Esophagus (tissue), 2 donors: ENCODE measurements at regions not wholly inside any gene's neighbourhood (a gene's known extent, or its start where the extent isn't known, plus 50 kb on each side); places are given as distances from the start of the nearest gene placed in this dataset.

ENCODE experiments used
- H3K27ac ChIP-seq, 2 donors: one replicate each; pipeline ENCODE4 v1.5.1; 2013; ENCODE audit warnings: low read depth in 2 of 2, mild to moderate bottlenecking in 2 of 2, inconsistent platforms in 1 of 2, low read length in 1 of 2, moderate library complexity in 1 of 2
- H3K27me3 ChIP-seq, 2 donors: one replicate each; pipeline ENCODE4 v1.6.1; 2013; ENCODE audit warnings: low read length in 2 of 2, control low read depth in 1 of 2, mild to moderate bottlenecking in 1 of 2; ENCODE audit not compliant: insufficient read depth in 2 of 2, control insufficient read depth in 1 of 2
- H3K36me3 ChIP-seq, 2 donors: one replicate each; pipeline ENCODE4 v1.6.1; 2013; ENCODE audit warnings: low read length in 1 of 2; ENCODE audit not compliant: control insufficient read depth in 2 of 2, insufficient read depth in 2 of 2
- H3K4me1 ChIP-seq, 2 donors: one replicate each; pipeline ENCODE4 v1.6.1; 2013; ENCODE audit warnings: low read length in 1 of 2; ENCODE audit not compliant: control insufficient read depth in 2 of 2, insufficient read depth in 2 of 2
- H3K4me3 ChIP-seq, 2 donors: one replicate each; pipeline ENCODE4 v1.5.1; 2013; ENCODE audit warnings: low read length in 2 of 2, mild to moderate bottlenecking in 2 of 2, low read depth in 1 of 2, moderate library complexity in 1 of 2
- H3K9me3 ChIP-seq, 2 donors: one replicate each; pipeline ENCODE4 v1.6.1; 2013; ENCODE audit warnings: mild to moderate bottlenecking in 2 of 2, low read depth in 1 of 2, low read length in 1 of 2, moderate library complexity in 1 of 2; ENCODE audit not compliant: control insufficient read depth in 2 of 2, insufficient read depth in 1 of 2
- WGBS, 2 donors: extraction: QIAGEN DNeasy Blood & Tissue Kit; methylation state at CpG; one replicate each; pipeline ENCODE4 v1.1.7; 2013; 5-methylcytosine and 5-hydroxymethylcytosine counted together
- donor health status: healthy with polysubstance abuse.
- donor health status: Bipolar disorder and iron deficiency.

GRCh38 chr3:127350172-127351050 lies 62.6 kb upstream of the PRR20G start:
- Histone ChIP-seq H3K4me3 (no peak overlapping the region), H3K36me3 (no peaks in the 10 kb centered on the region), H3K27me3 (no peaks in the 10 kb centered on the region), H3K27ac (no peak overlapping the region), H3K9me3 (no peaks in the 10 kb centered on the region), H3K4me1 (no peaks in the 10 kb centered on the region)
- 78% methylated on average over 28 of the region's 28 CpGs for WGBS, 2 donors

DNA sequence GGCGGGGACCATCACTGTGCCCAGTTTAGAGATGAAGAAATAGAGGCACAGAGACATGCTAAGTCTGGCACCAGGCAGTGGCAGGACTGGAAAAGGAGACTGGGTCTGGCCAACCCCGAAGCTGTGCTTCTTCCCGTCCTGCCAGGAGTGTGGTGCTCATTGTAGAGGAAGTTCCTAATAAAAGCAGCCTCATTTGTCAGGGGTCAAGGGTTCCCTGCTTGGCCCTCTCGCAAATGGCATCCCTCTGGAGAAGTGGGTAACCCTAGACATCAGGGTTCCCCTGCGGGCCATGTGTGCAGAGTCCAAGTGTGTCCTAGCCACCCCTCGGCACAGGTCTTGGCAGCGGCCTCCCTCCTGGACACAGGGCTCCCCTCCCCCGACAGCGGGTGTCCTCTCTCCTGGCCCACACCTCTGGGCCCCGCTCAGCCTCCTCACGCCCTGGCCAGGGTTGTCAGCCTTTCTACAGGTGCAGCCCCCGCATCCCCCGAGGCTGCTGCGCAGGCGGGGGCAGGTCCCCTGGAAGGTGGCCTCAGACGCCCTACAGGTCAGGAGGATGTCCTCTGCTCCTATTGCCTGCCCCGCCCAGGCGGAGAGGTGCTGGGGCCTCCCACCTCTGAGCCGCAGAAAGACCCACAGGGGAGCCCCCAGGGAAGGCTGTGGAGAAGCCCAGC lies 61.8 kb upstream of the PRR20G start:
- WGBS, 2 donors: 66 to 74% methylated on average over 19 of the region's 19 CpGs
- Histone ChIP-seq H3K27me3 (no peaks in the 10 kb centered on the region), H3K9me3 (no peaks in the 10 kb centered on the region), H3K27ac (no peak overlapping the region), H3K4me1 (no peaks in the 10 kb centered on the region), H3K4me3 (no peak overlapping the region), H3K36me3 (no peaks in the 10 kb centered on the region)

GRCh38 chr3:127342735-127343134 lies 54.9 kb upstream of the PRR20G start:
- H3K4me1 ChIP-seq: peaks cover 3 to 6% of the 10 kb centered on the region in 2 donors
- no peak overlapping the region for H3K4me3 ChIP-seq
- peaks cover 3 to 4% of the 10 kb centered on the region in 2 donors for H3K9me3 ChIP-seq
- no peak overlapping the region for H3K27ac ChIP-seq
- H3K27me3 ChIP-seq: no peaks in the 10 kb centered on the region
- no peaks in the 10 kb centered on the region for H3K36me3 ChIP-seq
- WGBS, 2 donors: 54 to 58% methylated on average over 9 of the region's 9 CpGs

DNA sequence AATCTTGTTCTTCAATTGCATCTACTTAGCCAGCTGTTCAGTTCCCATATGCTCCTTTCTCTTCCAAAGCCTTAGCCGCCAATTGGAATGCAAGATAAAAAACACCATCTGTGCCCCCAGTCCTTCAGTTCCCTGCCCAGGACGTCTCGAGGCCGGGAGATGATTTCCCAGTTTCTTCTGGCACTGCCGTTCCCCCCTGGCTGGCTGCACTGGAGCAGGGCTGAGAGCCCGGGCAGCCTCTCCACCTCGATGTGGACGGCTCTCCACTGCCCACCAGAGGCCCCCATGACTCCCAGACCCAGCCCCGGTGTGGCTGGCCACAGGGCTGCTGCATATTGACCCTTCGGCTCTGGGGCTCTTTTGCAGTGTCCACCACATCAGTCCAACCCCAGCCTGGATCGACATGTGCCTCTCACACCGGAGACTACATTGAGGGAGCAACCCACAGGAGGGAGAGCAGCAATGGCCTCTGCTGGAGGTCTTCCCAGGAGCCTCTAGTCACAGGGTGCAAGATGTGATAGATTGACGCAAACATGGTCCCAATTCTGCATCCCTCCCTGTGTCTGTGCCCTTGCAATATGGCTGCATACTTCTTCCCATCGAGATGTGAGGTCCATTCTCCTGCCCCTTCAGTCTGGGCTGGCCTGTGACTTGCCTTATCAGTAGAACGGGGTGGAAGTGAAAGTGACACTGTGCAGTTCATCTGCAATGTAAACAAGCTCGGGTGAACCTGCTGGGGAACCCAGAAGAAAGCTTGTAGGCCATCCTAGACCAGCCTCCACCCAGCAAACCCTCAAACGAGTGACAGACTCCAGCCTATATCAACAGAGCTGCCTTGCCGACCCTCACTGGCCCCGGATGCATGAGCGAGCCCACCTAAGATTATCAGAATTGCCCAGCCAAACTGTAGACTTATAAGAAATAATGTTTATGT lies 52.3 kb upstream of the PRR20G start:
- WGBS, 2 donors: 57% methylated on average over 20 of the region's 20 CpGs
- H3K4me1 ChIP-seq: peaks cover 3 to 6% of the 10 kb centered on the region in 2 donors
- H3K4me3 ChIP-seq: no peak overlapping the region
- H3K36me3 ChIP-seq: no peaks in the 10 kb centered on the region
- H3K9me3 ChIP-seq: peaks cover 3 to 13% of the 10 kb centered on the region in 2 donors
- H3K27ac ChIP-seq: no peak overlapping the region
- H3K27me3 ChIP-seq: peaks cover 0 to 4% of the 10 kb centered on the region in 2 donors

DNA sequence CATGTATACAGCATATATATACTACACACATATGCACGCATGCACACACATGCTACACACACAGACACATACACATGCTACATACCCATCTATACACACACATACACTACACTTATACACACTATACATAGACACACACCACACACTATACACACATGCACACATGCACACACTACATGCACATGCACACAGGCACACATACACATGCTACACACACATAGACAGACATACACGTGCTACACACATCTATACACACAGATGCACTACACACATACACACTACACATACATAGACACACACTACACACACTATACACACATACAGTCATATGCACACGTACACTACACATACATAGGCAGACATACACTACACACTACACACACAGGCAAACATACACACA lies 51.2 kb upstream of the PRR20G start:
- Histone ChIP-seq H3K27ac (no peak overlapping the region), H3K4me3 (no peak overlapping the region), H3K27me3 (peaks cover 0 to 4% of the 10 kb centered on the region in 2 donors), H3K36me3 (no peaks in the 10 kb centered on the region), H3K4me1 (peaks cover 3 to 6% of the 10 kb centered on the region in 2 donors), H3K9me3 (peaks cover 3 to 13% of the 10 kb centered on the region in 2 donors)
- WGBS, 2 donors: 71 to 73% methylated on average over 3 of the region's 3 CpGs

DNA sequence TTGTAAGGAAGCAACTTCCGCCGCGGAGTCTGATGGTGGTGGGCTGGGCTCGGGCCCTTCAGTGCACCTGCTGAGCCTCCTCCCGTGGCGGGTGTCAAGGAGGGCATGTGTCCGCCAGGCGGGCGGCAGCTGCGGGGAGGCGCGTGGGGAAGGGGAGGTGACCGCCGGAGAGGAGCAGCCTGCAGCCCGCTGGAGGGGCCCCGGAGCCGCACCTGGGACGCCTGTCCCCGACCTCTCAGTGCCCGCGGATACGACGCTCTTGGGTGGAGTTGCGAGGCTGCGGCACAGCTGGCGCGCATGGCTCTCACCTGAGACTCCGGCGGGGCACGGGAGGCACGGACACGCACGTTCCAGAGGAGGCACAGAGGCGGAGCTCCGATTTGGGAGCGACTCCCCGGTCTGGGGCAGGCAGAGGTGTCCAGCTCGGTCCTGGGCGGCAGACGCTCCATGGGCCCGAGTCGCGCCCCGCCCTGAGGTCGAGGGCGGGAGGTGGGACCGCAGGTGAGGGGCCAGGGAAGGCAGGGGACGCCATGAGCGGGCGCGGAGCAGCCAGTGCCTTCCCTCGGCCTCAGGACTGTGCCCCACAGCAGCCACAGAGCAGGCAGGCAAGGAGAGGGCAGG lies 50.2 kb upstream of the PRR20G start:
- Histone ChIP-seq H3K27me3 (peaks cover 0 to 4% of the 10 kb centered on the region in 2 donors), H3K27ac (no peak overlapping the region), H3K36me3 (no peaks in the 10 kb centered on the region), H3K4me1 (peaks cover 3 to 6% of the 10 kb centered on the region in 2 donors), H3K9me3 (peaks cover 3 to 13% of the 10 kb centered on the region in 2 donors), H3K4me3 (no peak overlapping the region)
- WGBS, 2 donors: 18% methylated on average over 43 to 52 of the region's 52 CpGs
